IPS-15b (cell line): ENCODE measurements at regions not wholly inside any gene's neighbourhood (a gene's known extent, or its start where the extent isn't known, plus 50 kb on each side); places are given as distances from the start of the nearest gene placed in this dataset.

Experiments
- H3K27me3 ChIP-seq: one replicate; pipeline ENCODE4 v1.6.1; 2013; ENCODE audit warnings: low read length; ENCODE audit not compliant: control insufficient read depth, insufficient read depth
- H3K36me3 ChIP-seq: one replicate; pipeline ENCODE4 v1.6.1; 2013; ENCODE audit warnings: low read length; ENCODE audit not compliant: control insufficient read depth, insufficient read depth
- H3K4me1 ChIP-seq: one replicate; pipeline ENCODE4 v1.6.1; 2013; ENCODE audit warnings: mild to moderate bottlenecking, low read length; ENCODE audit not compliant: control insufficient read depth, insufficient read depth
- H3K4me3 ChIP-seq: one replicate; pipeline ENCODE4 v1.5.1; 2013; ENCODE audit warnings: low read depth, low read length
- H3K9ac ChIP-seq: one replicate; pipeline ENCODE4 v1.6.1; 2013; ENCODE audit warnings: low read depth, mild to moderate bottlenecking, low read length
- H3K9me3 ChIP-seq: one replicate; pipeline ENCODE4 v1.6.1; 2013; ENCODE audit warnings: mild to moderate bottlenecking, low read length; ENCODE audit not compliant: control insufficient read depth, insufficient read depth

- Histone ChIP-seq H3K9ac (no peak overlapping the region), H3K9me3 (no peaks in the 10 kb centered on the region), H3K4me3 (no peak overlapping the region), H3K36me3 (no peaks in the 10 kb centered on the region), H3K4me1 (no peaks in the 10 kb centered on the region), H3K27me3 (no peaks in the 10 kb centered on the region)
Measured at GRCh38 chr2:144896341-144896740, 376.4 kb upstream of the ZEB2 start.

- Histone ChIP-seq H3K4me1 (no peaks in the 10 kb centered on the region), H3K4me3 (no peak overlapping the region), H3K9ac (no peak overlapping the region), H3K27me3 (no peaks in the 10 kb centered on the region), H3K36me3 (no peaks in the 10 kb centered on the region), H3K9me3 (no peaks in the 10 kb centered on the region)
Measured at GRCh38 chr2:144894612-144895599, 375.0 kb upstream of the ZEB2 start.

- Histone ChIP-seq H3K4me1 (no peaks in the 10 kb centered on the region), H3K9me3 (no peaks in the 10 kb centered on the region), H3K36me3 (no peaks in the 10 kb centered on the region), H3K4me3 (no peak overlapping the region), H3K9ac (no peak overlapping the region), H3K27me3 (no peaks in the 10 kb centered on the region)
Measured at GRCh38 chr2:144893464-144893863, 373.5 kb upstream of the ZEB2 start.

- no peaks in the 10 kb centered on the region for H3K27me3 ChIP-seq
Measured at GRCh38 chr2:144890828-144891227, 370.9 kb upstream of the ZEB2 start.

GRCh38 chr2:144889348-144889747 lies 369.4 kb upstream of the ZEB2 start:
- H3K36me3 ChIP-seq = no peaks in the 10 kb centered on the region
- H3K9ac ChIP-seq = no peak overlapping the region
- H3K27me3 ChIP-seq = no peaks in the 10 kb centered on the region
- no peaks in the 10 kb centered on the region for H3K4me1 ChIP-seq
- no peak overlapping the region for H3K4me3 ChIP-seq
- H3K9me3 ChIP-seq = no peaks in the 10 kb centered on the region

More at GRCh38 chr2:144890828-144891227, 370.9 kb upstream of the ZEB2 start:
- Histone ChIP-seq H3K36me3 (no peaks in the 10 kb centered on the region), H3K4me3 (no peak overlapping the region), H3K9ac (no peak overlapping the region), H3K4me1 (no peaks in the 10 kb centered on the region), H3K9me3 (no peaks in the 10 kb centered on the region)

- H3K36me3 ChIP-seq = no peaks in the 10 kb centered on the region
- H3K4me3 ChIP-seq = no peak overlapping the region
- no peaks in the 10 kb centered on the region for H3K9me3 ChIP-seq
- H3K4me1 ChIP-seq = no peaks in the 10 kb centered on the region
- H3K27me3 ChIP-seq = no peaks in the 10 kb centered on the region
- H3K9ac ChIP-seq = no peak overlapping the region
Measured at GRCh38 chr2:144886862-144887261, 366.9 kb upstream of the ZEB2 start.

- no peak overlapping the region for H3K9ac ChIP-seq
- no peaks in the 10 kb centered on the region for H3K4me1 ChIP-seq
- H3K36me3 ChIP-seq = no peaks in the 10 kb centered on the region
Measured at GRCh38 chr2:144877893-144878292, 358.0 kb upstream of the ZEB2 start.

GRCh38 chr2:144876013-144876412 lies 356.1 kb upstream of the ZEB2 start:
- H3K4me1 ChIP-seq = no peaks in the 10 kb centered on the region
- H3K36me3 ChIP-seq = no peaks in the 10 kb centered on the region
- H3K4me3 ChIP-seq = no peak overlapping the region
- no peaks in the 10 kb centered on the region for H3K27me3 ChIP-seq
- no peak overlapping the region for H3K9ac ChIP-seq
- no peaks in the 10 kb centered on the region for H3K9me3 ChIP-seq

More at GRCh38 chr2:144877893-144878292, 358.0 kb upstream of the ZEB2 start:
- Histone ChIP-seq H3K4me3 (no peak overlapping the region), H3K9me3 (no peaks in the 10 kb centered on the region), H3K27me3 (no peaks in the 10 kb centered on the region)

- H3K4me1 ChIP-seq = no peaks in the 10 kb centered on the region
- no peaks in the 10 kb centered on the region for H3K27me3 ChIP-seq
- no peak overlapping the region for H3K4me3 ChIP-seq
- H3K9ac ChIP-seq = no peak overlapping the region
- H3K36me3 ChIP-seq = no peaks in the 10 kb centered on the region
- no peaks in the 10 kb centered on the region for H3K9me3 ChIP-seq
Measured at GRCh38 chr2:144875290-144875969, 355.5 kb upstream of the ZEB2 start.

GRCh38 chr2:144865670-144866069 lies 345.8 kb upstream of the ZEB2 start:
- H3K27me3 ChIP-seq = no peaks in the 10 kb centered on the region
- H3K36me3 ChIP-seq = no peaks in the 10 kb centered on the region
- H3K9ac ChIP-seq = no peak overlapping the region
- H3K4me3 ChIP-seq = no peak overlapping the region
- H3K9me3 ChIP-seq = no peaks in the 10 kb centered on the region
- no peaks in the 10 kb centered on the region for H3K4me1 ChIP-seq

- Histone ChIP-seq H3K4me1 (no peaks in the 10 kb centered on the region), H3K9ac (no peak overlapping the region), H3K27me3 (no peaks in the 10 kb centered on the region), H3K9me3 (no peaks in the 10 kb centered on the region), H3K36me3 (no peaks in the 10 kb centered on the region), H3K4me3 (no peak overlapping the region)
Measured at GRCh38 chr2:144859716-144860115, 339.8 kb upstream of the ZEB2 start.

GRCh38 chr2:144858211-144858610 lies 338.3 kb upstream of the ZEB2 start:
- no peaks in the 10 kb centered on the region for H3K27me3 ChIP-seq
- no peak overlapping the region for H3K4me3 ChIP-seq
- H3K36me3 ChIP-seq = no peaks in the 10 kb centered on the region
- H3K4me1 ChIP-seq = no peaks in the 10 kb centered on the region
- H3K9ac ChIP-seq = no peak overlapping the region
- H3K9me3 ChIP-seq = no peaks in the 10 kb centered on the region
